HFF-Myc (cell line): ENCODE measurements at regions not wholly inside any gene's neighbourhood (a gene's known extent, or its start where the extent isn't known, plus 50 kb on each side); places are given as distances from the start of the nearest gene placed in this dataset.

Experiments
- DNase-seq: peaks from one replicate; pipeline ENCODE4 v3.0.0-alpha.2; 2011; ENCODE audit warnings: low read depth; ENCODE audit errors: extremely low read depth
- H3K4me3 ChIP-seq: replicated peaks from 2 replicates; pipeline ENCODE4 v1.5.1; 2011; ENCODE audit warnings: low read depth, mild to moderate bottlenecking, control low read depth, low read length
- TF ChIP-seq, protein P1 (sequence below): IDR thresholded peaks from 2 replicates; pipeline ENCODE4 v1.5.1; 2012; ENCODE audit warnings: mild to moderate bottlenecking, low read depth, low read length, control low read depth; ENCODE audit errors: missing control alignments

DNA sequence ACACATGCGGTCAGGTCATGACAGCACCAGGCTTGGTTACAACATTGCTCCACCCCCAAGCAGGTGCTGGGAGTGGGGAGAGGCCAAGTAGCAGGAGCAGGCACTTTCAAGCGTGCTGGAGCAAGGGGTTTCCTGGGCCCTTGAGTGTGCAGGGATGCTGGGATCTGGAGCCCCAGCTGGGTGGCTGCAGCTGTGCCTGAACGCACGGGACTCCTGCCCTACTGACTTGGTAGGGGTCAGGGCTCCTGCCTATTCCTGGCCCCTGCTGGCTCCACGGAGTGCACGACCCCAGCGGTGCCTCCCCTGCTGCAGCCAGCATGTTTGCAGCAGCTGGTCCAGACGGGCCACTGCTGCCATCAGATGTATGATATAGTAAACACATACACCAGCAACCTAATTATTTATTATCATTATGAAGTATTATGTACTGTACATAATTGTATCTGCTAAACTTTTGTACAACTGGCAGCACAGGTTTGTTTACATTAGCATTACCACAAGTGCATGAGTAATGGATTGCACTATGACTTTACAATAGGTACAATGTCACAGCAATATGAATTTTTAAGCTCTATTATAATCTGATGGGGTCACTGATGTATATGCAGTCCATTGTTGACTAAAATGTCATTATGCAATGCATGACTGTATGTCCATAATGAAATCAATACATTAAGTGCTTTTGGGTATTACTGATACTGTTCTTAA, 620.6 kb downstream of the RAPGEF2 start:
- TF ChIP-seq, protein P1, sequence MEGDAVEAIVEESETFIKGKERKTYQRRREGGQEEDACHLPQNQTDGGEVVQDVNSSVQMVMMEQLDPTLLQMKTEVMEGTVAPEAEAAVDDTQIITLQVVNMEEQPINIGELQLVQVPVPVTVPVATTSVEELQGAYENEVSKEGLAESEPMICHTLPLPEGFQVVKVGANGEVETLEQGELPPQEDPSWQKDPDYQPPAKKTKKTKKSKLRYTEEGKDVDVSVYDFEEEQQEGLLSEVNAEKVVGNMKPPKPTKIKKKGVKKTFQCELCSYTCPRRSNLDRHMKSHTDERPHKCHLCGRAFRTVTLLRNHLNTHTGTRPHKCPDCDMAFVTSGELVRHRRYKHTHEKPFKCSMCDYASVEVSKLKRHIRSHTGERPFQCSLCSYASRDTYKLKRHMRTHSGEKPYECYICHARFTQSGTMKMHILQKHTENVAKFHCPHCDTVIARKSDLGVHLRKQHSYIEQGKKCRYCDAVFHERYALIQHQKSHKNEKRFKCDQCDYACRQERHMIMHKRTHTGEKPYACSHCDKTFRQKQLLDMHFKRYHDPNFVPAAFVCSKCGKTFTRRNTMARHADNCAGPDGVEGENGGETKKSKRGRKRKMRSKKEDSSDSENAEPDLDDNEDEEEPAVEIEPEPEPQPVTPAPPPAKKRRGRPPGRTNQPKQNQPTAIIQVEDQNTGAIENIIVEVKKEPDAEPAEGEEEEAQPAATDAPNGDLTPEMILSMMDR: no peak
- no peak for DNase-seq

DNA sequence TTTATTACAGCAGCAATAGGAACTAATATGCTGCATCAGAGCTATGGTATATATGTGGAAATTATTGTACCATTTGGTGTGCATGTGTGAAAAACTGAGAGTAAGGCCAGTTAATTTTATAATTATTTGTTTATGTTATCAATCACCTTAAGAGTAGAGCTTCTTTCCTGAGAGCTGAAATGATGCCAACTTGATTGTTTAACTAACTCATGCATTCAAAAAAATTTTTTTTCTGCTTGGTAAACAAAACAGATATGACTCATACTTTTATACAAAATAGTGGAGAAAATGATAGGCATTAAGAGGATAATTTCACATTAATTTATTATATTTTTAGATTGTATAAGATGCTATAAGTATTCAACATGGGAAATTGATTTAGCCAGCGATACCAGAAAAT, 622.7 kb downstream of the RAPGEF2 start:
- TF ChIP-seq, protein P1: no peak

More for the DNA sequence above, 620.6 kb downstream of the RAPGEF2 start:
- H3K4me3 ChIP-seq: no peak overlapping the region

DNA sequence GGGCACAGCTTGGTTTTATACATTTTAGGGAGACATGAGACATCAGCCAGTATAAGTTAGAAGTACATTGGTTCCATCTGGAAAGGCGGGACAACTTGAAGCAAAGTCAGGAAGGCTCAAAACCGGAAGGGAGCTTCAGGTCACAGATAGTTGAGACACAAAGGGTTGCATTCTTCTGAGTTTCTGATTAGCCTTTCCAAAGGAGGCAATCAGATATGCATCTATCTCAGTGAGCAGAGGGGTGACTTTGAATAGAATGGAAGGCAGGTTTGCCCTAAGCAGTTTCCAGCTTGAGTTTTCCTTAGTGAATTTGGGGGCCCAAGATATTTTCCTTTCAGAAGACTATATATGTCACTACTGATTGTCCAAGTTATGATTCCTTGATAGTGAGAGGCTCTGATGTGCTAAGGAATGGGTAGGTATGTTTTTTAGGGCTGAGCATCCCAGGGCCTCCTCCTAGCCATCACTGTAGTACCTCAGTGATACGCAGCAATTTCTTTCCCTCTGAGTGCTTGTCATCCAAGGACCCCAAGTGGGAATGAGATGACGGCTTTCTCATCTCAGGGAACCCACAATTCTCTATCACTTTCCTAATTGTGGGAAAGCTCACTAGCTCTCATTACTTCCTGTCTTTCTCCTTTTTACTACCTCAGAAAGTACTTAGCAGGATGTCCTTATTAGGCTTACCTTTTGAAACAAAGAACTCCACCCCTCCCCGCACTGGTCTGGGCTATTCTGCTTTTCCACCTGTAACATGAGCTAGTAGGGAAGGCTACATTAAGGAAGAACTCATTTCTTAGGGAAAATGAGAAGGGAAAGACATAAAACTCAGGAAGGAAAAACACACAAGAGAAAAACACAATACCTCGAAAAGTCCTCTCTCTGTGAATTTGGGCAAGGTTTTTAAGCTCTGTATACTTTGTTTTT, 632.7 kb downstream of the RAPGEF2 start:
- no peak overlapping the region for H3K4me3 ChIP-seq
- TF ChIP-seq, protein P1: no peak
- no peak for DNase-seq

More for the DNA sequence above, 622.7 kb downstream of the RAPGEF2 start:
- no peak overlapping the region for H3K4me3 ChIP-seq
- no peak for DNase-seq

DNA sequence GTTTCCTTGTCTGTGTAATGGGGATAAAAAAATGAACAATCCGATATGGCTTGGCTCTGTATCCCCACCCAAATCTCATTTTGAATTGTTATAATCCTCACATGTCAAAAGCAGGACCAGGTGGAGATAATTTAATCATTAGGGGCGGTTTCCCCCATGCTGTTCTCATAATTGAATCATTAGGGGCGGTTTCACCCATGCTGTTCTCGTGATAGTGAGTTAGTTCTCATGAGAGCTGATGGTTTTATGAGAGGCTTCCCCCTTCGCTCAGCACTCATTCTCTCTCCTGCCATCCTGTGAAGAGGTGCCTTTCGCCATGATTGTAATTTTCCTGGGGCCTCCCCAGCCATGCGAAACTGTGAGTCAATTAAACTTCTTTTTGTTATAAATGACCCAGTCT, 633.5 kb downstream of the RAPGEF2 start:
- TF ChIP-seq, protein P1: no peak
- DNase-seq: no peak
- no peak overlapping the region for H3K4me3 ChIP-seq

DNA sequence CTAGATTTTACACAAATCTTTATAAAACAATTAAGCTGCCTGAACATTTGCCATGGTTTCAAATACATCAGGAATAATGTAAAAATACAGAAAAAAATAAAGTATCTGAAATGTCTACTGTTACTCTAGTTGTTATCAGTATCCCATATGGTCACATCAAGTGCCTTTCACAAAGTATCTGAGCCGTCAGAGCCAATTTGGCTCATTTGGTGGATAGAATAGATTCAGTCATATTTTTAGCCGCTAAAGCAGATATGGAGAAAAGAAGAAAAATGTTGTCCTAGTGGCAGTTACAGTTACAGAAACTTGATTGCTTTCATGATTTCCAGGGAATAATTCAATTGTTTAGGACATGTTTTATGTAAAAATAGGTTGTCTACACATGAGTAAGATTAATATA, 641.1 kb downstream of the RAPGEF2 start:
- no peak overlapping the region for H3K4me3 ChIP-seq
- no peak for DNase-seq
- TF ChIP-seq, protein P1: no peak

DNA sequence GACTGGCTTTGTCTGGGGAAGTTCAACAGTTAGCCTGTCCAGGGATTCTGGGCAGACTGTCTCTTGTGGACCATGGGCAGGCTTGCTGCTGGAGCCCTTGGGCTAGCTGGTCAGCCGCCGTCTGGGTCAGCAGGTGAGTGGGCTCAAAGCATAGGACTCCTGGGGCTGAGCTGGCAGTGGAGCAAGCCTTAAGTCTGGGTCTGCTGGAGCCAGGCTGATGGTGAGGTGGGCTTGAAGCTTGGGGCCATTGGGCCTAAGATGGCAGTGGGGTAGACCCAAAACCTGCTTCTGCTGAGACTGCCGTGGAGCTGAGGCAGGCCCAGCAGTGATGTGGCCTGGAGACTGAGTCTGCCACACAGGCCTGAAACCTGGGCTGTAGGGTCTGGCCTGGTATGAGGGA, 645.1 kb downstream of the RAPGEF2 start:
- TF ChIP-seq, protein P1: no peak
- H3K4me3 ChIP-seq: no peak overlapping the region
- DNase-seq: no peak
